NCI-H460 (cell line): ENCODE measurements at regions not wholly inside any gene's neighbourhood (a gene's known extent, or its start where the extent isn't known, plus 50 kb on each side); places are given as distances from the start of the nearest gene placed in this dataset.
"Not testable (repeated sequence)": the region's sequence is repeated elsewhere in the genome, so short reads cannot be mapped to it uniquely, and the experiment has no call there.

Experiments used
- DNase-seq: peaks from one replicate; pipeline ENCODE4 v3.0.0-alpha.2; 2016; ENCODE audit warnings: low read depth; ENCODE audit errors: extremely low read depth

- no peak for DNase-seq
Observed at GRCh38 chr4:31239886-31240285, 519.7 kb downstream of the PCDH7 start.

- DNase-seq, result no peak
Observed at GRCh38 chr4:31241504-31242106, 521.4 kb downstream of the PCDH7 start.

GRCh38 chr4:31246856-31247255 lies 526.7 kb downstream of the PCDH7 start:
- DNase-seq, result no peak

DNA sequence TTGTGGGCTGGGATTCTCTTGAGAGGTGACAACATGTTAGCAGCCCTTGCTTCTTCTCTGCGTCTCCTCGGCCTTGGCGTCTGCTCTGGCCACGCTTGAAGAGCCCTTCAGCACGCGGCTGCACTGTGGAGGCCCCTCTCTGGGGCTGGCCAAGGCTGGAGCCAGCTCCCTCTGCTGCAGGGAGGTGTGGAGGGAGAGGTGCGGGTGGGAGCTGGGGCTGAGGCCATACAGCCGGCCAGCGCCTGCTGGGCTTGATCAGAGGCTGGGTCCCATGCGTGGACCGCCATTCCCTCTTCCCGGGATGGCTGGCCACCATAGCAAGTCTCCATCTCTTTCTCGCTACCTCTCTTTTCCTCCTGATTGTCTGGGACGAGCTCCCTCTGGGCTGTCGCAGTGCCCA lies 539.0 kb downstream of the PCDH7 start:
- no peak for DNase-seq

GRCh38 chr4:31261632-31262031 lies 541.5 kb downstream of the PCDH7 start:
- no peak for DNase-seq

- DNase-seq, result not testable (repeated sequence)
Observed at GRCh38 chr4:31266094-31266493, 545.9 kb downstream of the PCDH7 start.

- DNase-seq, result no peak
Observed at GRCh38 chr4:31272331-31273061, 552.3 kb downstream of the PCDH7 start.

DNA sequence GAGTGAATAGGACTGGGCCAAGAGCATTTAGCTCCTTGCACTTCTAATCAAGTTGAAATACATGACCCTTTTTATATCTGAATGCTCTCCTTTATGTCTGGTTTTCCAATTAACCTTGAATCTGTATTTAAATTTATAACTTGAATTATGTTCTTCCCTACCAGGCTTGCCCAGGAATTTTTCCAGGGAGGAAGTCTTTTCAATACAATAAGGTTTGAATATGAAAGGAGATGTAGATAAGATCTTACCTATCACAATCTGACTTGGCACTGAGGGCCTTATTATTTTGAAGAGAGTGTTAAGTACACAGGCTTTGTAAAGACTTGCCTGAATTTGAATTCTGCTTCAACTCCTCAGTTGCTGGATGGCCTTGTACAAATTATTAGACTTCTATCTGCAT lies 555.7 kb downstream of the PCDH7 start:
- no peak for DNase-seq

GRCh38 chr4:31283679-31284078 lies 563.5 kb downstream of the PCDH7 start:
- DNase-seq, result no peak

DNA sequence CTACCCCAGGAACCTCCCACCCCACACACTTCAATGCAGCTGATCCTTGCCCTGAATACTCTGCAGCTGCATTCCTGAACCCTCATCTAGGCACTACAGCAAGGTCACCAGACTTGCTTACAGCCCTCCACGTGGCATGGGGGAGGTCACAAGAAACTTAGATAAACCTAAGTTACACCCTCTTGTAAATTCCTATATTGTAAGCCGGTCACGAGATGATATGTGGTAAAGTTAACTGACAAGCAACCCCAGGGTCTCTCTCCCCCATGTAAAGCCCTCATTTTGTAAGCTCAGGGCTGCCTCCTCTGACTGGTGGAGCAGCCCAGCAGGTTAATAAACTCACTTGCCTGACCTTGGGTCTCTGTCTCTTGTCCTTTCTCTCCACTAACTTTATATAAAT lies 570.7 kb downstream of the PCDH7 start:
- DNase-seq, result no peak

DNA sequence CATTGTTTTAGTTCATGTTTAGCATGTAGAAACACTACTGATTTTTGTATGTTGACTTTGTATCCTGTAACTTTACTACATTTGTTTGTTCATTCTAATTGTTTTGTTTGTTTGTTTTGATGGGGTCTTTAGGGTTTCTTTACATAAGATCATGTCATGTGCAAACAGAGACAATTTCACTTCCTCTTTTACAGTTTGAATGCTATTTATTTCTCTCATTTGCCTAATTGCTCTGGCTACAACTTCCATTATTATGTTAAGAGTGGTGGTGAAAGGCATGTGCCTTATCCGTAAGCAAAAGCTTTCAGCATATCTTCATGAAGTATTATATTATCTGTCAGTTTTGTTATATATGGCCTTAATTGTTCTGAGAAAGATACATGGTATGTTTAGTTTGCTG lies 571.1 kb downstream of the PCDH7 start:
- DNase-seq, result no peak

GRCh38 chr4:31294655-31295480 lies 574.7 kb downstream of the PCDH7 start:
- no peak for DNase-seq

- DNase-seq, result no peak
Observed at GRCh38 chr4:31298737-31299136, 578.6 kb downstream of the PCDH7 start.

DNA sequence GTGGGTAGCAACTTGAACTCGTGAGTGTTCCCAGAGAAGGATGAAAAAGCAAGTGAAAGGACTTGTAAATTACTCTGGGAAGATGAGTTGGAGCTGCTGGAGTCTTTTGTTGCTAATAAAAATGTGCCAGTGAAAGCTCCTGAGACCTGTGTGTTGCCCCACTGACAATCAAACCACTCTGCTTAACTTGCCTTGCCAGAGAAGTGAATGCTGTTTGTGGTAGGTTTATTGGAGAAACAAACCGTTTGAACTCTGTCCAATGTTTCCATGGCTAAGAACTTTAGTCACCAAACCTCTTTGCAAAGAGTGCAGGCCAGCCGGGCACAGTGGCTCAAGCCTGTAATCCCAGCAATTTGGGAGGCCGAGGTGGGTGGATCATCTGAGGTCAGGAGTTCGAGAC lies 586.9 kb downstream of the PCDH7 start:
- no peak for DNase-seq

DNA sequence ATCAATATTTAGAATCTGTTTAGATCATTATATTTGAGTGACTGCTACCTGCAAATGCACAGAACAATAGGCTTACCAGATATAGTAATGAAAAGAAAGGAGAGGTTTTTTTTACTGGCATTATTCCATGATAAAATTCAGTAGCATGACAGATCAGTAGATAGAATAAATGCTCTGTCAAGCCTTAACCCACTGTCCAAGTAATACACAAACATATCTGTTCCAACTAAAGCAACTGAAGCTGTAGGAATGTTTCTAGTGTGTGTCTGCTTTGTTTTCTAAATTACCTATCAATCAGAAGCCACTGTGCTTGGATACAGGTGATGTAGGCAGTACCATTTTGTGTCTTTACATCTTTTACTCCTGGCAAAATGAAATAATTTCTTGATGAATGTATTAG lies 604.6 kb downstream of the PCDH7 start:
- no peak for DNase-seq

GRCh38 chr4:31325300-31325699 lies 605.1 kb downstream of the PCDH7 start:
- DNase-seq, result no peak

- DNase-seq, result no peak
Observed at GRCh38 chr4:31327031-31327430, 606.9 kb downstream of the PCDH7 start.

DNA sequence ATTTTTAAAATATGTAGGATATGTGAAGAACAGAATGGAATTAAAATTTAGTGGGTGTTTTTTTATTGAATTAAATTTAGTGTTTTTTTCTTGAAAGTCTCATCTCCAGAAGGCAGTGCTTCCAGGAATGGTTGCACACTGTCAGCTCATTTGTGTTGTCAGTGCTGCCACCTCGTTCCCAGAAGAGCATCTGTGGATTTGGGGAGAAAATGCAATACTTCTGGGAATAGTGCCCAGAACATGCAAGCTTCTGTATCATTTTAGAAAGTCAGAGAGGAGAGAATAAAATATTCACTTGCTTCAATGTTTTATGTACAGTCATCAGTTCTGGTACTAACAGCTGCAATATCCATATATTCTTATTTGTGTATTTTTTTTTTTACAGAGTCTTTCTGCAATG lies 608.8 kb downstream of the PCDH7 start:
- DNase-seq, result no peak

DNA sequence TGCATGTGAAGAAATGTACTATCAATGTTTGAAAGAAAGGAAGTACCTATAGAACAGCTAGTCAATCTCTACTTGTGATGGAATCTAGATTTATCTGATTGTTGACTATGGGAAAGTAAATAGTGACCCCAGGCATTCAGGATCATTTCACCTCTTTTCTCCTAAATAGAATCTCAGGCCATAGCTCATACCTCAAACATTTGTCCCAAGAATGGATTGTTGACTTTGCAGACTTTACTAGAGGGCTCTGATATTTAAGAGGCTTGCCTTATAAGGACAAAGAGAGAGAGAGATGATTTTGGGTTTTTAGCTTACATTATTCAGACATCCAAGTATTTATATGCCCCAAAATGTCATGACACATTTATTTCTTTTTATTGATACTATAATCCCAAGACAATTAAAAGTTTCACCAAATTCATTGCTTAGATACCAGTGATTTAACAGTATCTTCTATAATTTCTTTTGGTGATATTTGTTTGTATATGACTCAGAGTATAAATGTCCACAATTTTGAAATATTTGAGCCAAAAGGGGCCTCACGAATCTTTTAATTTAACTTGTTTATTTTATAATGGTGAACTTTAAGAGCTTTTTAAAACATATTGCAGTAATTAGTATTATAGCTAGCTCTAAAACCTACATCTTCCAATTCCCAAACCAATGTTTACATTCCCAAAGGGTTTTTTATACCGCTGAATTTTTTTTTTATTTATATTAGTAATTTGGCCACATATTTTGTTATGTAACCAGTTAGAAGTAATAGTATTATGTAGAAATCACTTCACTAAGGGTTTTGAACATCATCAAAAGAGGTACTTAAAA lies 614.1 kb downstream of the PCDH7 start:
- no peak for DNase-seq

DNA sequence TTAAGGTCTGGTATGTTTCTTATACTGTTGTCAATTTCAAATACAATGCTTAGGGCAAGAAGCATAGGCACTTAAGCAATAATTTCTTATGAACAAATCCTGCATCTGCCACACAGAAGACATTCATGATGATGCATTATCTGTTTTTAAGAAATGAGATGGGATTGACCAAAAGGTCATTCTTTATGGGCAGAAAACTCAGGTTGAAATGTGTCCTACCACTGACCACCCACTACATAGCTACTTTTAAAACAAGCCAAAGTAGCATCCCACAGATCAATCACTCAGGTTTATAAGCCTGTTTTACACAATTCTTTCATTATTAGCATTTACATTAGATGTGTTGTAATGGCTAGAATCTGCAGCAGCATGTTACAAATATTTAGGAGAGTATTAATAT lies 617.8 kb downstream of the PCDH7 start:
- no peak for DNase-seq
